ENCODE measurements at regions not wholly inside any gene's neighbourhood (a gene's known extent, or its start where the extent isn't known, plus 50 kb on each side); places are given as distances from the start of the nearest gene placed in this dataset.
A peak's percentile ranks its signal among the peaks of the same experiment; 100 is the strongest.

DNA sequence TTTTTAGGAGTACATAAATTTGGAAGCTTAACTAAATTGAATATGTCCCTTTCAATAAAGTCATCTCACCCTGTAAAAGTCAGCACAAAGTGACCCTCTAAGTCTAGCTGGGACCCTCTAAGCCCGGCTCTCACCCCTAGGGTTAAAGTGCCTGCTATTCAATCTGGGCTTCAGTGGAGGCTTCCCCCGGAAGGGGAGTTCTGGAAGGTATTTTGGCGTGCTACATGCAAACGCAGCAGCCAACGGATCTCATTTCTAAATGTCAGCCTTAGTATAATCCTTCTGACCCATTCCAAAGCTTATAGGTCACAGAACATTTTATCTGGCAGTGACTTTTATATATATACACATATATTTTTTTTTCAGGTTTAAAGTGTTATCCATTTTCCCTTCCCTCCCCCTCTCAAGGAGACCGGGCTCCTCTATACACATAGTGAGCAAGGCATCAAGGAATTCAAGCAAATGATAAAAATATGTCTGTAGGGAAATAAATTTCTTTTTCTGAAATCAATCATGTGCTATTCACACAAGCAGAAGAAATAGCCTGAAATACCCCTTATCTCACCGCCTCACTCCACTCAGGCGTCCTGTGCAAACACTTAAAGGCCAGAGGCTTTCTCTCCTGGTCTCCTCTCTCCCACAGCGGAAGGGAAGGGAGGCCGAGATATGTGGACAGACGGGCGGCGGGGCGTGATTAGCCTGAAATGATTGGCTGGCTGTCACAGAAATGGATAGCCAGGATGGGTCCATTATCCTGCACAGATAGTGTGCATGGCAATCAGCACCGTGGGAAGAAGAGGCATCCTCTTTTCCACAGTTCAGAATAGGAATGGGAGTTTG, 301.7 kb downstream of the GALC start:
- H3K36me3 Mint-ChIP-seq (ENCODE audit: low read depth) = no peaks in the 10 kb centered on the region
- no peak overlapping the region for H3K4me2 ChIP-seq
- no peaks in the 10 kb centered on the region for H3K27me3 Mint-ChIP-seq (ENCODE audit: insufficient read depth, low read depth, poor library complexity)
- H3F3A ChIP-seq (replicated peaks; ENCODE audit: low read depth) = no peaks in the 10 kb centered on the region
- ATAC-seq = no peak; the same call in 2 of the 3 replicates
- H3K79me2 ChIP-seq (replicated peaks; ENCODE audit: insufficient read depth) = no peaks in the 10 kb centered on the region
- H3K4me3 Mint-ChIP-seq = no peak overlapping the region
- no peak for DNase-seq (ENCODE audit: low spot score)
- no peak overlapping the region for H3K4me3 ChIP-seq
- 0 out of 2 replicates have a peak overlapping the region, but pooled peaks have one; percentile 10 for H2AFZ ChIP-seq
- no peaks in the 10 kb centered on the region for H3K9me3 Mint-ChIP-seq
- peaks cover 8% of the 10 kb centered on the region; the same call in 2 of the 3 replicates for H3K4me1 Mint-ChIP-seq
- no peak overlapping the region for H3K27ac ChIP-seq (ENCODE audit: low read depth)
- no peaks in the 10 kb centered on the region for H3K27me3 ChIP-seq (ENCODE audit: insufficient read depth)
- no peaks in the 10 kb centered on the region for H3K9me2 ChIP-seq (ENCODE audit: insufficient read depth)
- no peaks in the 10 kb centered on the region for H3K36me3 ChIP-seq (ENCODE audit: insufficient read depth)
- TF ChIP-seq, protein P1, sequence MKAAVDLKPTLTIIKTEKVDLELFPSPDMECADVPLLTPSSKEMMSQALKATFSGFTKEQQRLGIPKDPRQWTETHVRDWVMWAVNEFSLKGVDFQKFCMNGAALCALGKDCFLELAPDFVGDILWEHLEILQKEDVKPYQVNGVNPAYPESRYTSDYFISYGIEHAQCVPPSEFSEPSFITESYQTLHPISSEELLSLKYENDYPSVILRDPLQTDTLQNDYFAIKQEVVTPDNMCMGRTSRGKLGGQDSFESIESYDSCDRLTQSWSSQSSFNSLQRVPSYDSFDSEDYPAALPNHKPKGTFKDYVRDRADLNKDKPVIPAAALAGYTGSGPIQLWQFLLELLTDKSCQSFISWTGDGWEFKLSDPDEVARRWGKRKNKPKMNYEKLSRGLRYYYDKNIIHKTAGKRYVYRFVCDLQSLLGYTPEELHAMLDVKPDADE (IDR thresholded peaks at IDR 0.05) = no peak
- TF ChIP-seq ZNF114 (CRISPR knock-in tag; IDR thresholded peaks at IDR 0.05) (no peak), POLR2AphosphoS5 (IDR thresholded peaks at IDR 0.05; ENCODE audit: low read depth) (no peak), NANOG (IDR thresholded peaks at IDR 0.05; ENCODE audit: borderline replicate concordance) (no peak), EZH2 (IDR thresholded peaks at IDR 0.05; ENCODE audit: low read depth, unreplicated experiment) (no peak), EZH2phosphoT487 (IDR thresholded peaks at IDR 0.05; ENCODE audit: unreplicated experiment) (no peak), ZNF331 (CRISPR knock-in tag; IDR thresholded peaks at IDR 0.05; ENCODE audit: low read depth) (no peak), STAT1 (IDR thresholded peaks at IDR 0.05; ENCODE audit: unreplicated experiment) (no peak), CREB1 (CRISPR knock-in tag; IDR thresholded peaks at IDR 0.05; ENCODE audit: low read depth) (no peak), JUNB (IDR thresholded peaks at IDR 0.05; ENCODE audit: unreplicated experiment) (no peak)
- TF ChIP-seq, protein P2, sequence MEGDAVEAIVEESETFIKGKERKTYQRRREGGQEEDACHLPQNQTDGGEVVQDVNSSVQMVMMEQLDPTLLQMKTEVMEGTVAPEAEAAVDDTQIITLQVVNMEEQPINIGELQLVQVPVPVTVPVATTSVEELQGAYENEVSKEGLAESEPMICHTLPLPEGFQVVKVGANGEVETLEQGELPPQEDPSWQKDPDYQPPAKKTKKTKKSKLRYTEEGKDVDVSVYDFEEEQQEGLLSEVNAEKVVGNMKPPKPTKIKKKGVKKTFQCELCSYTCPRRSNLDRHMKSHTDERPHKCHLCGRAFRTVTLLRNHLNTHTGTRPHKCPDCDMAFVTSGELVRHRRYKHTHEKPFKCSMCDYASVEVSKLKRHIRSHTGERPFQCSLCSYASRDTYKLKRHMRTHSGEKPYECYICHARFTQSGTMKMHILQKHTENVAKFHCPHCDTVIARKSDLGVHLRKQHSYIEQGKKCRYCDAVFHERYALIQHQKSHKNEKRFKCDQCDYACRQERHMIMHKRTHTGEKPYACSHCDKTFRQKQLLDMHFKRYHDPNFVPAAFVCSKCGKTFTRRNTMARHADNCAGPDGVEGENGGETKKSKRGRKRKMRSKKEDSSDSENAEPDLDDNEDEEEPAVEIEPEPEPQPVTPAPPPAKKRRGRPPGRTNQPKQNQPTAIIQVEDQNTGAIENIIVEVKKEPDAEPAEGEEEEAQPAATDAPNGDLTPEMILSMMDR (conservative IDR thresholded peaks at IDR 0.05; ENCODE audit: low read depth in 2 of 2) = no peak
- TF ChIP-seq, protein P3, sequence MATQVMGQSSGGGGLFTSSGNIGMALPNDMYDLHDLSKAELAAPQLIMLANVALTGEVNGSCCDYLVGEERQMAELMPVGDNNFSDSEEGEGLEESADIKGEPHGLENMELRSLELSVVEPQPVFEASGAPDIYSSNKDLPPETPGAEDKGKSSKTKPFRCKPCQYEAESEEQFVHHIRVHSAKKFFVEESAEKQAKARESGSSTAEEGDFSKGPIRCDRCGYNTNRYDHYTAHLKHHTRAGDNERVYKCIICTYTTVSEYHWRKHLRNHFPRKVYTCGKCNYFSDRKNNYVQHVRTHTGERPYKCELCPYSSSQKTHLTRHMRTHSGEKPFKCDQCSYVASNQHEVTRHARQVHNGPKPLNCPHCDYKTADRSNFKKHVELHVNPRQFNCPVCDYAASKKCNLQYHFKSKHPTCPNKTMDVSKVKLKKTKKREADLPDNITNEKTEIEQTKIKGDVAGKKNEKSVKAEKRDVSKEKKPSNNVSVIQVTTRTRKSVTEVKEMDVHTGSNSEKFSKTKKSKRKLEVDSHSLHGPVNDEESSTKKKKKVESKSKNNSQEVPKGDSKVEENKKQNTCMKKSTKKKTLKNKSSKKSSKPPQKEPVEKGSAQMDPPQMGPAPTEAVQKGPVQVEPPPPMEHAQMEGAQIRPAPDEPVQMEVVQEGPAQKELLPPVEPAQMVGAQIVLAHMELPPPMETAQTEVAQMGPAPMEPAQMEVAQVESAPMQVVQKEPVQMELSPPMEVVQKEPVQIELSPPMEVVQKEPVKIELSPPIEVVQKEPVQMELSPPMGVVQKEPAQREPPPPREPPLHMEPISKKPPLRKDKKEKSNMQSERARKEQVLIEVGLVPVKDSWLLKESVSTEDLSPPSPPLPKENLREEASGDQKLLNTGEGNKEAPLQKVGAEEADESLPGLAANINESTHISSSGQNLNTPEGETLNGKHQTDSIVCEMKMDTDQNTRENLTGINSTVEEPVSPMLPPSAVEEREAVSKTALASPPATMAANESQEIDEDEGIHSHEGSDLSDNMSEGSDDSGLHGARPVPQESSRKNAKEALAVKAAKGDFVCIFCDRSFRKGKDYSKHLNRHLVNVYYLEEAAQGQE (IDR thresholded peaks at IDR 0.05; ENCODE audit: unreplicated experiment) = no peak
- TF ChIP-seq, protein P4, sequence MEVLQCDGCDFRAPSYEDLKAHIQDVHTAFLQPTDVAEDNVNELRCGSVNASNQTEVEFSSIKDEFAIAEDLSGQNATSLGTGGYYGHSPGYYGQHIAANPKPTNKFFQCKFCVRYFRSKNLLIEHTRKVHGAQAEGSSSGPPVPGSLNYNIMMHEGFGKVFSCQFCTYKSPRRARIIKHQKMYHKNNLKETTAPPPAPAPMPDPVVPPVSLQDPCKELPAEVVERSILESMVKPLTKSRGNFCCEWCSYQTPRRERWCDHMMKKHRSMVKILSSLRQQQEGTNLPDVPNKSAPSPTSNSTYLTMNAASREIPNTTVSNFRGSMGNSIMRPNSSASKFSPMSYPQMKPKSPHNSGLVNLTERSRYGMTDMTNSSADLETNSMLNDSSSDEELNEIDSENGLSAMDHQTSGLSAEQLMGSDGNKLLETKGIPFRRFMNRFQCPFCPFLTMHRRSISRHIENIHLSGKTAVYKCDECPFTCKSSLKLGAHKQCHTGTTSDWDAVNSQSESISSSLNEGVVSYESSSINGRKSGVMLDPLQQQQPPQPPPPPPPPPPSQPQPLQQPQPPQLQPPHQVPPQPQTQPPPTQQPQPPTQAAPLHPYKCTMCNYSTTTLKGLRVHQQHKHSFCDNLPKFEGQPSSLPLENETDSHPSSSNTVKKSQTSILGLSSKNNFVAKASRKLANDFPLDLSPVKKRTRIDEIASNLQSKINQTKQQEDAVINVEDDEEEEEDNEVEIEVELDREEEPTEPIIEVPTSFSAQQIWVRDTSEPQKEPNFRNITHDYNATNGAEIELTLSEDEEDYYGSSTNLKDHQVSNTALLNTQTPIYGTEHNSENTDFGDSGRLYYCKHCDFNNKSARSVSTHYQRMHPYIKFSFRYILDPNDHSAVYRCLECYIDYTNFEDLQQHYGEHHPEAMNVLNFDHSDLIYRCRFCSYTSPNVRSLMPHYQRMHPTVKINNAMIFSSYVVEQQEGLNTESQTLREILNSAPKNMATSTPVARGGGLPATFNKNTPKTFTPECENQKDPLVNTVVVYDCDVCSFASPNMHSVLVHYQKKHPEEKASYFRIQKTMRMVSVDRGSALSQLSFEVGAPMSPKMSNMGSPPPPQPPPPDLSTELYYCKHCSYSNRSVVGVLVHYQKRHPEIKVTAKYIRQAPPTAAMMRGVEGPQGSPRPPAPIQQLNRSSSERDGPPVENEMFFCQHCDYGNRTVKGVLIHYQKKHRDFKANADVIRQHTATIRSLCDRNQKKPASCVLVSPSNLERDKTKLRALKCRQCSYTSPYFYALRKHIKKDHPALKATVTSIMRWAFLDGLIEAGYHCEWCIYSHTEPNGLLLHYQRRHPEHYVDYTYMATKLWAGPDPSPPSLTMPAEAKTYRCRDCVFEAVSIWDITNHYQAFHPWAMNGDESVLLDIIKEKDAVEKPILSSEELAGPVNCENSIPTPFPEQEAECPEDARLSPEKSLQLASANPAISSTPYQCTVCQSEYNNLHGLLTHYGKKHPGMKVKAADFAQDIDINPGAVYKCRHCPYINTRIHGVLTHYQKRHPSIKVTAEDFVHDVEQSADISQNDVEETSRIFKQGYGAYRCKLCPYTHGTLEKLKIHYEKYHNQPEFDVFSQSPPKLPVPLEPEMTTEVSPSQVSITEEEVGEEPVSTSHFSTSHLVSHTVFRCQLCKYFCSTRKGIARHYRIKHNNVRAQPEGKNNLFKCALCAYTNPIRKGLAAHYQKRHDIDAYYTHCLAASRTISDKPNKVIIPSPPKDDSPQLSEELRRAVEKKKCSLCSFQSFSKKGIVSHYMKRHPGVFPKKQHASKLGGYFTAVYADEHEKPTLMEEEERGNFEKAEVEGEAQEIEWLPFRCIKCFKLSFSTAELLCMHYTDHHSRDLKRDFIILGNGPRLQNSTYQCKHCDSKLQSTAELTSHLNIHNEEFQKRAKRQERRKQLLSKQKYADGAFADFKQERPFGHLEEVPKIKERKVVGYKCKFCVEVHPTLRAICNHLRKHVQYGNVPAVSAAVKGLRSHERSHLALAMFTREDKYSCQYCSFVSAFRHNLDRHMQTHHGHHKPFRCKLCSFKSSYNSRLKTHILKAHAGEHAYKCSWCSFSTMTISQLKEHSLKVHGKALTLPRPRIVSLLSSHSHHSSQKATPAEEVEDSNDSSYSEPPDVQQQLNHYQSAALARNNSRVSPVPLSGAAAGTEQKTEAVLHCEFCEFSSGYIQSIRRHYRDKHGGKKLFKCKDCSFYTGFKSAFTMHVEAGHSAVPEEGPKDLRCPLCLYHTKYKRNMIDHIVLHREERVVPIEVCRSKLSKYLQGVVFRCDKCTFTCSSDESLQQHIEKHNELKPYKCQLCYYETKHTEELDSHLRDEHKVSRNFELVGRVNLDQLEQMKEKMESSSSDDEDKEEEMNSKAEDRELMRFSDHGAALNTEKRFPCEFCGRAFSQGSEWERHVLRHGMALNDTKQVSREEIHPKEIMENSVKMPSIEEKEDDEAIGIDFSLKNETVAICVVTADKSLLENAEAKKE (CRISPR knock-in tag; IDR thresholded peaks at IDR 0.05) = no peak
- H3K27ac Mint-ChIP-seq = no peak overlapping the region
- 0 out of 2 replicates have a peak, but pooled peaks cover 2% of the 10 kb centered on the region for H4K20me1 ChIP-seq (replicated peaks; ENCODE audit: insufficient read depth)
- H3K4me1 ChIP-seq (ENCODE audit: insufficient read depth) = no peaks in the 10 kb centered on the region

Data from GM23338 (cell line).